ENCODE measurements at regions not wholly inside any gene's neighbourhood (a gene's known extent, or its start where the extent isn't known, plus 50 kb on each side); places are given as distances from the start of the nearest gene placed in this dataset.

- no peak for DNase-seq
Measured at GRCh38 chr2:5026571-5027234, 665.5 kb upstream of the SOX11 start.

GRCh38 chr2:5035057-5035488 lies 657.1 kb upstream of the SOX11 start:
- no peak for DNase-seq

- no peak for DNase-seq
Measured at GRCh38 chr2:5036256-5036655, 655.9 kb upstream of the SOX11 start.

- no peak for DNase-seq
Measured at GRCh38 chr2:5039241-5039975, 652.8 kb upstream of the SOX11 start.

GRCh38 chr2:5040571-5040970 lies 651.6 kb upstream of the SOX11 start:
- no peak for DNase-seq

- no peak for DNase-seq
Measured at GRCh38 chr2:5041501-5041900, 650.7 kb upstream of the SOX11 start.

- no peak for DNase-seq
Measured at GRCh38 chr2:5042666-5043440, 649.3 kb upstream of the SOX11 start.

- no peak for DNase-seq
Measured at GRCh38 chr2:5051300-5051699, 640.9 kb upstream of the SOX11 start.

GRCh38 chr2:5052905-5053304 lies 639.3 kb upstream of the SOX11 start:
- no peak for DNase-seq

GRCh38 chr2:5057891-5058351 lies 634.3 kb upstream of the SOX11 start:
- DNase-seq = no peak

GRCh38 chr2:5060956-5061355 lies 631.2 kb upstream of the SOX11 start:
- DNase-seq = no peak

GRCh38 chr2:5064687-5065086 lies 627.5 kb upstream of the SOX11 start:
- DNase-seq = no peak

- DNase-seq = no peak
Measured at GRCh38 chr2:5067816-5068215, 624.4 kb upstream of the SOX11 start.

- DNase-seq = no peak
Measured at GRCh38 chr2:5070257-5070656, 621.9 kb upstream of the SOX11 start.

GRCh38 chr2:5074733-5075132 lies 617.5 kb upstream of the SOX11 start:
- DNase-seq = no peak

GRCh38 chr2:5076599-5076998 lies 615.6 kb upstream of the SOX11 start:
- DNase-seq = no peak

- no peak for DNase-seq
Measured at GRCh38 chr2:5077479-5078089, 614.6 kb upstream of the SOX11 start.

GRCh38 chr2:5083402-5083801 lies 608.8 kb upstream of the SOX11 start:
- DNase-seq = no peak

GRCh38 chr2:5089409-5089808 lies 602.8 kb upstream of the SOX11 start:
- no peak for DNase-seq

- DNase-seq = no peak
Measured at GRCh38 chr2:5093056-5093455, 599.1 kb upstream of the SOX11 start.

GRCh38 chr2:5093518-5093917 lies 598.7 kb upstream of the SOX11 start:
- no peak for DNase-seq

GRCh38 chr2:5094192-5094591 lies 598.0 kb upstream of the SOX11 start:
- no peak for DNase-seq

- DNase-seq = no peak
Measured at GRCh38 chr2:5098286-5098685, 593.9 kb upstream of the SOX11 start.

All from activated CD4-positive, CD25-positive, alpha-beta regulatory T cell treated with anti-CD3 and anti-CD28 coated beads, Interleukin-2, amount 50 U/mL, for 72 hours (primary cell).